Hematopoietic multipotent progenitor cell treated with erythropoietin and hydrocortisone succinate and interleukin-3 and kit ligand, for 17 days (in vitro differentiated cells): ENCODE measurements at regions not wholly inside any gene's neighbourhood (a gene's known extent, or its start where the extent isn't known, plus 50 kb on each side); places are given as distances from the start of the nearest gene placed in this dataset.
"Not testable (repeated sequence)": the region's sequence is repeated elsewhere in the genome, so short reads cannot be mapped to it uniquely, and the experiment has no call there.

Source experiments
- DNase-seq: peaks from one replicate; pipeline ENCODE4 v3.0.0-alpha.2; 2015; ENCODE audit warnings: low spot score

- no peak for DNase-seq
Measured at GRCh38 chr7:83738291-83738835, 89.4 kb upstream of the SEMA3E start.

- DNase-seq: no peak
Measured at GRCh38 chr7:83732305-83732704, 83.4 kb upstream of the SEMA3E start.

GRCh38 chr7:83731154-83731553, 82.2 kb upstream of the SEMA3E start:
- DNase-seq: no peak

GRCh38 chr7:83716923-83717322, 68.0 kb upstream of the SEMA3E start:
- DNase-seq: not testable (repeated sequence)

GRCh38 chr7:83708531-83708930, 59.6 kb upstream of the SEMA3E start:
- no peak for DNase-seq

GRCh38 chr7:83704564-83704963, 55.6 kb upstream of the SEMA3E start:
- DNase-seq: no peak

GRCh38 chr7:83702446-83702845, 53.5 kb upstream of the SEMA3E start:
- DNase-seq: no peak

- no peak for DNase-seq
Measured at GRCh38 chr7:83701736-83702135, 52.8 kb upstream of the SEMA3E start.
